ENCODE measurements at regions not wholly inside any gene's neighbourhood (a gene's known extent, or its start where the extent isn't known, plus 50 kb on each side); places are given as distances from the start of the nearest gene placed in this dataset.
"Not testable (repeated sequence)": the region's sequence is repeated elsewhere in the genome, so short reads cannot be mapped to it uniquely, and the experiment has no call there.

DNA sequence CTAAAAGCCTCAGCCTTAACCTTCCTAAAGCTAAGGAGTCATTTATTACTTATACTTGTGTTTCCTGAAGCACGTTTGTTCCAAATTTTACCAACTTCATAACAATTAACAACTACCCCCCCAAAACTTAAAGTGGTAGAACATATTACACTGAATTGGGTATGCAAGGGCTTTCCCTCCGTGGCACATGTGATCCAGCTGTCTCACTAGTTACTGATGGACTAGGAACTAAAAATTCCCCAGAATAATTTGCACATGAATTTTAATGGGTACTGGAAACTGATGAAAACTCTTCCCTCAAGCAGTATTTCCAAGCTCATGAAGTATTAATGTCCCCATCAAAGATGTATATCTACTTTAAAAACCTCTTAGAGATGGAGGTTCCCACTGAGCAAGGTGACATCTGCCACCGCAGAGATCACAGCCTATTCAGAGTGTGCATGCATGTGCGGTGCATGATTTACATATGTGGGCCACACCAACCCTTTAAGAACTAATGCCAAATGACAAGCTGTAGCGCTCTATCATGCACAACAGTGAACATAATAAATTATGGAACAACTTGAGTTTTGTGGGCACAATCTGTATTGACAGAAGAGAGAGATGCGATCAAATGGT, 139.9 kb upstream of the ADCY1 start:
- Histone ChIP-seq H3K9me3 (no peaks in the 10 kb centered on the region), H3K36me3 (no peaks in the 10 kb centered on the region), H3K4me3 (no peak overlapping the region), H3K4me1 (no peaks in the 10 kb centered on the region), H3K27ac (no peak overlapping the region), H3K27me3 (no peaks in the 10 kb centered on the region)
- DNase-seq (ENCODE audit: low spot score in 2 of 2) = no peak
- intact Hi-C loops (cut with DNase I; ENCODE audit: low total_unique reads) = no loop called here
- TF ChIP-seq POLR2A (IDR thresholded peaks at IDR 0.05) (no peak), POLR2AphosphoS5 (IDR thresholded peaks at IDR 0.05) (no peak), CTCF (IDR thresholded peaks at IDR 0.05) (no peak)

- H3K36me3 ChIP-seq = no peaks in the 10 kb centered on the region
- H3K27ac ChIP-seq = no peak overlapping the region
- H3K4me1 ChIP-seq = no peaks in the 10 kb centered on the region
- no peak for DNase-seq (ENCODE audit: low spot score in 2 of 2)
- no peak overlapping the region for H3K4me3 ChIP-seq
- intact Hi-C loops (cut with DNase I; ENCODE audit: low total_unique reads) = no loop called here
- H3K27me3 ChIP-seq = no peaks in the 10 kb centered on the region
- TF ChIP-seq POLR2A (IDR thresholded peaks at IDR 0.05) = no peak
- TF ChIP-seq POLR2AphosphoS5 (IDR thresholded peaks at IDR 0.05) = no peak
- TF ChIP-seq CTCF (IDR thresholded peaks at IDR 0.05) = no peak
- H3K9me3 ChIP-seq = peaks cover 0 to 5% of the 10 kb centered on the region in 2 donors
Measured at GRCh38 chr7:45435131-45435530, 139.0 kb upstream of the ADCY1 start.

- TF ChIP-seq CTCF (IDR thresholded peaks at IDR 0.05) (no peak), POLR2AphosphoS5 (IDR thresholded peaks at IDR 0.05) (no peak), POLR2A (IDR thresholded peaks at IDR 0.05) (no peak)
- DNase-seq (ENCODE audit: low spot score in 2 of 2) = no peak
- intact Hi-C loops (cut with DNase I; ENCODE audit: low total_unique reads) = no loop called here
- H3K9me3 ChIP-seq = peaks cover 0 to 5% of the 10 kb centered on the region in 2 donors
- H3K36me3 ChIP-seq = no peaks in the 10 kb centered on the region
- H3K4me1 ChIP-seq = no peaks in the 10 kb centered on the region
- H3K27ac ChIP-seq = no peak overlapping the region
- no peak overlapping the region for H3K4me3 ChIP-seq
- H3K27me3 ChIP-seq = no peaks in the 10 kb centered on the region
Measured at GRCh38 chr7:45435846-45436245, 138.3 kb upstream of the ADCY1 start.

- DNase-seq (ENCODE audit: low spot score in 2 of 2); H3K36me3 ChIP-seq; H3K27ac ChIP-seq; H3K4me3 ChIP-seq; H3K4me1 ChIP-seq; H3K9me3 ChIP-seq; H3K27me3 ChIP-seq; intact Hi-C loops (cut with DNase I; ENCODE audit: low total_unique reads): not testable (repeated sequence)
Measured at GRCh38 chr7:45440776-45441175, 133.4 kb upstream of the ADCY1 start.

DNA sequence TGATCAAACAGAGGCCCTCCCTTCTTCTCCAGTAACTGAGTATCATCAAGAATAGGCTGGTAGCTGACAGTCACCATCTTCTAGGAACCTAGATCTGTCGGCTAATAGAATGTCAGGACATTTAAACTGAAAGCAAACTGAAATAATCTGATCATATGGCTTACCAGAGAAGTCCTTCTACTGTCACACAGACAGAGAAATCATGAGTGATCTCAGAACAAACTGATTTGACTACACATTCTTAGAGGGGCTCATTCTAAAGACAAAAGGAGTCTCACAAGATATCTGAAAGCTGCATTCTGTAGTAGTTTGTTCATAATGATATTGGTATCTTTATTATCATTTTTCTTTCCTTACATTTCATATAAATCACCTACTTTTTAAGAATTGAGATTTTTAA, 130.9 kb upstream of the ADCY1 start:
- DNase-seq (ENCODE audit: low spot score in 2 of 2) = no peak
- H3K9me3 ChIP-seq = peaks cover 0 to 5% of the 10 kb centered on the region in 2 donors
- intact Hi-C loops (cut with DNase I; ENCODE audit: low total_unique reads) = no loop called here
- no peaks in the 10 kb centered on the region for H3K4me1 ChIP-seq
- no peaks in the 10 kb centered on the region for H3K36me3 ChIP-seq
- TF ChIP-seq POLR2A (IDR thresholded peaks at IDR 0.05) = no peak
- no peak for TF ChIP-seq POLR2AphosphoS5 (IDR thresholded peaks at IDR 0.05)
- H3K4me3 ChIP-seq = no peak overlapping the region
- no peak overlapping the region for H3K27ac ChIP-seq
- H3K27me3 ChIP-seq = no peaks in the 10 kb centered on the region

DNA sequence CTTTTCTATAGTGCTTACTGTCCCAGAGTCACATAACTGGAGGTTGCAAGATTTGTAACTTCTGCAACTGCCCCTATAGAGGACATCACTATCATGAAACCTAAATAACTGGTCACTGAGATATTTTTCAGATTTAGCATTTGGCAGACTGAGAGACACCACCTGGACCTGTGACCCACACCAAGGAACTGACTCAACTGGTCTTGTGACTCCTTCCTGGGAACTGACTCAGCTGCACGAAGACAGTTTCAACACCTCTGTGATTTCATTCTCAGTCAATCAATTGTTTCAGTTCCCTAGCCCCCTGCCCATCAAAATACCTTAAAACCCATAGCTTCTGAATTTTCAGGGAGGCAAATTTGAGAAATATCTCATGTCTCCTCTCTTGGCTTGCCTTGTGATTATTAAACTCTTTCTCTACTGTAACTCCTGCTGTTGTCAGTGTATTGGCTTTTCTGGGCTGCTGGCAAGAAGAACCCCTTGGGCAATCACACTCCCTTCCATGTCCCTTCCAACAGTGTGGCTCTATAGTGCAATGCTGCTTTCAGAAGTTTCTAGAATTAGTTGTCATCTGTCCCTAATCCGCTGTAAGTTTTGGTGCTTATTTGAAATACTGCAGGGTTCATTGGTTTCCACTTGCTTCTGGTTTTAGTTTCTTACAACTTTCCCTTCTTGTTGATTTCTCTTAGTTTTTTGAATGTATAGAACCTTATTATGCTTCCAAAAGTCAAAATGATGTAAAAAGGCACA, 127.8 kb upstream of the ADCY1 start:
- H3K27ac ChIP-seq = no peak overlapping the region
- no peaks in the 10 kb centered on the region for H3K9me3 ChIP-seq
- H3K4me3 ChIP-seq = no peak overlapping the region
- no peaks in the 10 kb centered on the region for H3K27me3 ChIP-seq
- no peak for DNase-seq (ENCODE audit: low spot score in 2 of 2)
- no peaks in the 10 kb centered on the region for H3K4me1 ChIP-seq
- intact Hi-C loops (cut with DNase I; ENCODE audit: low total_unique reads) = no loop called here
- H3K36me3 ChIP-seq = no peaks in the 10 kb centered on the region
- TF ChIP-seq POLR2A (IDR thresholded peaks at IDR 0.05) (no peak), POLR2AphosphoS5 (IDR thresholded peaks at IDR 0.05) (no peak), CTCF (IDR thresholded peaks at IDR 0.05) (no peak)
